Amniotic stem cell (primary cell): ENCODE measurements at regions not wholly inside any gene's neighbourhood (a gene's known extent, or its start where the extent isn't known, plus 50 kb on each side); places are given as distances from the start of the nearest gene placed in this dataset.

Source experiments
- DNase-seq: peaks from one replicate; lab custom pipeline; 2025; lab: John Stamatoyannopoulos, UW

- DNase-seq, result no peak
These were observed 151.3 kb upstream of the NCK2 start for GRCh38 chr2:105593221-105593967.

GRCh38 chr2:105592288-105592687, 152.4 kb upstream of the NCK2 start:
- DNase-seq, result no peak

GRCh38 chr2:105590780-105591660, 153.7 kb upstream of the NCK2 start:
- DNase-seq, result no peak

- DNase-seq, result no peak
These were observed 156.1 kb upstream of the NCK2 start for GRCh38 chr2:105588581-105588980.

- DNase-seq, result no peak
These were observed 157.1 kb upstream of the NCK2 start for GRCh38 chr2:105587637-105588036.

GRCh38 chr2:105584435-105585010, 160.2 kb upstream of the NCK2 start:
- DNase-seq, result no peak

GRCh38 chr2:105582952-105583660, 161.6 kb upstream of the NCK2 start:
- no peak for DNase-seq

- no peak for DNase-seq
These were observed 163.2 kb upstream of the NCK2 start for GRCh38 chr2:105581555-105581944.

- DNase-seq, result no peak
These were observed 163.7 kb upstream of the NCK2 start for GRCh38 chr2:105580870-105581554.

GRCh38 chr2:105580216-105580615, 164.5 kb upstream of the NCK2 start:
- DNase-seq, result no peak

- no peak for DNase-seq
These were observed 166.5 kb upstream of the NCK2 start for GRCh38 chr2:105578166-105578565.

- DNase-seq, result no peak
These were observed 166.9 kb upstream of the NCK2 start for GRCh38 chr2:105577762-105578161.

- peak; percentile 35 for DNase-seq
These were observed 168.1 kb upstream of the NCK2 start for GRCh38 chr2:105576440-105577241.

- DNase-seq, result no peak
These were observed 168.7 kb upstream of the NCK2 start for GRCh38 chr2:105576050-105576439.

GRCh38 chr2:105575499-105576025, 169.2 kb upstream of the NCK2 start:
- DNase-seq, result no peak

GRCh38 chr2:105574796-105575344, 169.8 kb upstream of the NCK2 start:
- no peak for DNase-seq

- no peak for DNase-seq
These were observed 170.6 kb upstream of the NCK2 start for GRCh38 chr2:105573910-105574655.

GRCh38 chr2:105573490-105573889, 171.2 kb upstream of the NCK2 start:
- no peak for DNase-seq

GRCh38 chr2:105571445-105571987, 172.7 kb upstream of the FHL2 start:
- DNase-seq, result no peak
